HCT116 (cell line): ENCODE measurements at regions not wholly inside any gene's neighbourhood (a gene's known extent, or its start where the extent isn't known, plus 50 kb on each side); places are given as distances from the start of the nearest gene placed in this dataset.

Source experiments
- ATAC-seq: fragments of 200-7000 bp; cut with Tn5 transposase; 2 replicates; pipeline ENCODE4 v1.9.1; 2020; ENCODE audit warnings: mild to moderate bottlenecking, moderate library complexity
- BruUV-seq: library from RNA; stranded (reverse); fragments of 400-500 nt; replicated peaks from 2 replicates; lab custom pipeline; 2021; lab: Mats Ljungman, UMichigan
- CTCF ChIA-PET: fragments of 300-600 bp; sonication (Branson Sonifier 250); formaldehyde crosslinking; loops from one replicate; lab custom pipeline; 2021; ENCODE audit warnings: antibody characterized with exemption; lab: Charles Lee
- POLR2A ChIA-PET: fragments of 300-600, 350-600 bp; sonication (Branson Sonifier 250); formaldehyde crosslinking; loops from one replicate; lab custom pipeline; 2021; ENCODE audit warnings: antibody characterized with exemption; lab: Charles Lee
- RAD21 ChIA-PET, 2 experiments: fragments of 300-600 bp; sonication (Branson Sonifier 250); formaldehyde crosslinking; loops; one replicate each; lab custom pipeline; 2023; ENCODE audit warnings: low total read pairs in 2 of 2; ENCODE audit not compliant: uncharacterized antibody in 2 of 2, unreplicated experiment in 2 of 2, low non-redundant PET in 1 of 2; lab: Charles Lee
- DNase-seq: peaks from one replicate; pipeline ENCODE4 v3.0.0-alpha.2; 2010; ENCODE audit warnings: low read depth, low spot score
- H2AFZ ChIP-seq: fragments of 200-600 bp; shearing (Covaris generic), sonication (generic); 2 replicates; pipeline ENCODE4 v1.6.1; 2017; ENCODE audit warnings: low read depth, mixed run types, mixed read lengths, antibody characterized with exemption, low read length; ENCODE audit not compliant: poor library complexity, severe bottlenecking
- H3K27ac ChIP-seq: 2 replicates; pipeline ENCODE4 v1.5.1; 2012; ENCODE audit warnings: low read depth, low read length
- H3K27me3 ChIP-seq: fragments of 200-600 bp; sonication (generic); 2 replicates; pipeline ENCODE4 v1.6.1; 2016; ENCODE audit warnings: mixed run types, low read length, mixed read lengths; ENCODE audit not compliant: insufficient read depth
- H3K36me3 ChIP-seq, 2 experiments: fragments of 200-500 bp in 1 of 2; fragments of 200-600 bp in 1 of 2; sonication (Bioruptor generic) in 1 of 2; sonication (generic) in 1 of 2; 2 replicates each; pipeline versions ENCODE4 v1.5.1 to v1.6.1; 2014 to 2016; ENCODE audit warnings: low read length in 2 of 2, inconsistent platforms in 1 of 2, mixed read lengths in 1 of 2, mixed run types in 1 of 2; ENCODE audit not compliant: insufficient read depth in 2 of 2, control insufficient read depth in 1 of 2
- H3K4me1 ChIP-seq, 2 experiments: fragments of 200-600 bp in 1 of 2; sonication (generic) in 1 of 2; 2 replicates each; pipeline versions ENCODE4 v1.5.1 to v1.6.1; 2012 to 2017; ENCODE audit warnings: low read length in 2 of 2, inconsistent platforms in 1 of 2, mild to moderate bottlenecking in 1 of 2, mixed read lengths in 1 of 2, mixed run types in 1 of 2, moderate library complexity in 1 of 2; ENCODE audit not compliant: insufficient read depth in 2 of 2, control insufficient read depth in 1 of 2
- H3K4me2 ChIP-seq: fragments of 200-600 bp; sonication (generic); 2 replicates; pipeline ENCODE4 v1.6.1; 2017; ENCODE audit warnings: mixed run types, low read length, mixed read lengths
- H3K4me3 ChIP-seq, 2 experiments: fragments of 200-600 bp in 1 of 2; sonication (generic) in 1 of 2; replicated peaks in 1 of 2; 2 replicates each; pipeline ENCODE4 v1.5.1; 2011 to 2016; ENCODE audit warnings: low read length in 2 of 2, control low read depth in 1 of 2, low read depth in 1 of 2, mild to moderate bottlenecking in 1 of 2, mixed read lengths in 1 of 2, mixed run types in 1 of 2
- H3K79me2 ChIP-seq: fragments of 200-600 bp; sonication (generic); 2 replicates; pipeline ENCODE4 v1.6.1; 2017; ENCODE audit warnings: mild to moderate bottlenecking, mixed run types, low read length, moderate library complexity, mixed read lengths; ENCODE audit not compliant: insufficient read depth
- H3K9ac ChIP-seq: fragments of 200-600 bp; sonication (generic); 2 replicates; pipeline ENCODE4 v1.6.1; 2016; ENCODE audit warnings: low read length, mixed read lengths
- H3K9me2 ChIP-seq: fragments of 200-600 bp; sonication (generic), shearing (Covaris generic); 2 replicates; pipeline ENCODE4 v1.6.1; 2017; ENCODE audit warnings: mixed run types, mild to moderate bottlenecking, moderate library complexity; ENCODE audit not compliant: insufficient read depth
- H3K9me3 ChIP-seq, 2 experiments: fragments of 200-500 bp in 1 of 2; fragments of 200-600 bp in 1 of 2; sonication (Bioruptor generic) in 1 of 2; sonication (generic) in 1 of 2; 2 replicates each; pipeline ENCODE4 v1.6.1; 2014 to 2017; ENCODE audit warnings: low read length in 2 of 2, mixed read lengths in 2 of 2, inconsistent platforms in 1 of 2, low read depth in 1 of 2, mild to moderate bottlenecking in 1 of 2, mixed run types in 1 of 2, moderate library complexity in 1 of 2; ENCODE audit not compliant: control insufficient read depth in 1 of 2, insufficient read depth in 1 of 2
- H4K20me1 ChIP-seq: fragments of 200-600 bp; sonication (generic), shearing (Covaris generic); 2 replicates; pipeline ENCODE4 v1.6.1; 2017; ENCODE audit warnings: mixed run types, mild to moderate bottlenecking, moderate library complexity; ENCODE audit not compliant: insufficient read depth
- CEBPB ChIP-seq: IDR thresholded peaks from 2 replicates; pipeline ENCODE4 v1.6.1; 2012; ENCODE audit warnings: low read depth
- EGR1 ChIP-seq: IDR thresholded peaks from 2 replicates; pipeline ENCODE4 v1.6.1; 2012; ENCODE audit warnings: low read depth
- ELF1 ChIP-seq: IDR thresholded peaks from 2 replicates; pipeline ENCODE4 v1.6.1; 2012; ENCODE audit warnings: low read depth, borderline replicate concordance
- EZH2phosphoT487 ChIP-seq: fragments of 200-600 bp; IDR thresholded peaks from 2 replicates; pipeline ENCODE4 v1.6.1; 2018; ENCODE audit warnings: antibody characterized with exemption, borderline replicate concordance
- FOSL1 ChIP-seq: IDR thresholded peaks from 2 replicates; pipeline ENCODE4 v1.6.1; 2012; ENCODE audit warnings: low read depth
- JUND ChIP-seq: IDR thresholded peaks from 2 replicates; pipeline ENCODE4 v1.6.1; 2012
- POLR2A ChIP-seq: IDR thresholded peaks from 2 replicates; pipeline ENCODE4 v1.7.0; 2011; ENCODE audit warnings: borderline replicate concordance; ENCODE audit not compliant: insufficient read depth, insufficient read length; ENCODE audit errors: extremely low read depth
- SIN3A ChIP-seq: IDR thresholded peaks from 2 replicates; pipeline ENCODE4 v1.6.1; 2012; ENCODE audit warnings: low read depth
- SP1 ChIP-seq: IDR thresholded peaks from 2 replicates; pipeline ENCODE4 v1.6.1; 2012; ENCODE audit warnings: low read depth
- SRF ChIP-seq: IDR thresholded peaks from 2 replicates; pipeline ENCODE4 v1.6.1; 2012; ENCODE audit warnings: low read depth
- TCF7L2 ChIP-seq: IDR thresholded peaks from 2 replicates; pipeline ENCODE4 v1.7.0; 2011; ENCODE audit warnings: borderline replicate concordance, inconsistent platforms; ENCODE audit not compliant: insufficient read depth, insufficient read length; ENCODE audit errors: extremely low read depth
- YY1 ChIP-seq: IDR thresholded peaks from 2 replicates; pipeline ENCODE4 v1.6.1; 2011; ENCODE audit warnings: low read length, low read depth, moderate library complexity, mild to moderate bottlenecking; ENCODE audit not compliant: insufficient replicate concordance; ENCODE audit errors: extremely low read depth
- ZFX ChIP-seq: fragments of 450-650 bp; IDR thresholded peaks from 2 replicates; pipeline ENCODE4 v1.6.1; 2017
- intact Hi-C: fragments of 100-400 bp; cut with micrococcal nuclease; formaldehyde crosslinking; loops from 2 replicates; pipeline ENCODE4 v1.10.0; 2022
- TF ChIP-seq, protein P1 (sequence below): IDR thresholded peaks from 2 replicates; pipeline ENCODE4 v1.6.1; 2012
- TF ChIP-seq, protein P2 (sequence below): IDR thresholded peaks from 2 replicates; pipeline ENCODE4 v1.6.1; 2012
- TF ChIP-seq, protein P3 (sequence below): IDR thresholded peaks from 2 replicates; pipeline ENCODE4 v1.6.1; 2012; ENCODE audit warnings: low read depth
- TF ChIP-seq, protein P4 (sequence below), 3 experiments: fragments of 200-600 bp in 1 of 3; sonication (generic) in 1 of 3; IDR thresholded peaks in 2 of 3; conservative IDR thresholded peaks in 1 of 3; 2 replicates each; pipeline ENCODE4 v1.5.1; 2012 to 2017; ENCODE audit warnings: low read depth in 2 of 3, low read length in 2 of 3, antibody characterized with exemption in 1 of 3, borderline replicate concordance in 1 of 3, control low read depth in 1 of 3, mild to moderate bottlenecking in 1 of 3, mixed read lengths in 1 of 3, mixed run types in 1 of 3, moderate library complexity in 1 of 3; ENCODE audit not compliant: insufficient read depth in 1 of 3

DNA sequence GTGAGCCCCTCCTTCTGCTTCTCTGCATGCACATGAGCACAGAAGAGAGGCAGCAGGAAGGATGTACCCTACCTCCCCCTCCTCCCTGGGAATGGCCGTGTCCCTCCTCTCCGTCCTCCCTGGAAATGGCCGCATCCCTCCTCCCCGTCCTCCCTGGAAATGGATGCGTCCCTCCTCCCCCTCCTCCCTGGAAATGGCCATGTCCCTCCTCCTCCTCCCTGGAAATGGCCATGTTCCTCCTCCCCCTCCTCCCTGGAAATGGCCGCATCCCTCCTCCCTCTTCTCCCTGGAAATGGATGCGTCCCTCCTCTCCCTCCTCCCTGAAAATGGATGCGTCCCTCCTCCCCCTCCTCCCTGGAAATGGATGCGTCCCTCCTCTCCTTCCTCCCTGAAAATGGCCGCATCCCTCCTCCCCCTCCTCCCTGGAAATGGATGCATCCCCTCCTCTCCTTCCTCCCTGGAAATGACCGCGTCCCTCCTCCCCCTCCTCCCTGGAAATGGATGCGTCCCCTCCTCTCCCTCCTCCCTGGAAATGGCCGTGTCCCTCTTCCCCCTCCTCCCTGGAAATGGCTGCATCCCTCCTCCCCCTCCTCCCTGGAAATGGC is 428.6 kb downstream of the AACS start:
- Histone ChIP-seq H3K4me2 (no peak overlapping the region), H3K9me3 (no peaks in the 10 kb centered on the region), H2AFZ (no peak overlapping the region), H3K4me1 (no peaks in the 10 kb centered on the region), H3K36me3 (no peaks in the 10 kb centered on the region), H3K9ac (no peak overlapping the region), H3K27ac (no peak overlapping the region), H3K4me3 (no peak overlapping the region), H3K27me3 (no peaks in the 10 kb centered on the region), H3K79me2 (no peaks in the 10 kb centered on the region), H4K20me1 (no peaks in the 10 kb centered on the region), H3K9me2 (no peaks in the 10 kb centered on the region)
- ChIA-PET POLR2A (no interaction called here), CTCF (no interaction called here), RAD21 (no interaction called here)
- intact Hi-C loops: no loop called here
- BruUV-seq: no TSS peak
- ATAC-seq: no peak
- TF ChIP-seq EZH2phosphoT487 (no peak), JUND (no peak), TCF7L2 (no peak), POLR2A (no peak), YY1 (no peak), SP1 (no peak), EGR1 (no peak), SRF (no peak), ZFX (no peak), FOSL1 (no peak), CEBPB (no peak), SIN3A (no peak), ELF1 (no peak)
- TF ChIP-seq, protein P1, sequence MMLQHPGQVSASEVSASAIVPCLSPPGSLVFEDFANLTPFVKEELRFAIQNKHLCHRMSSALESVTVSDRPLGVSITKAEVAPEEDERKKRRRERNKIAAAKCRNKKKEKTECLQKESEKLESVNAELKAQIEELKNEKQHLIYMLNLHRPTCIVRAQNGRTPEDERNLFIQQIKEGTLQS: no peak
- TF ChIP-seq, protein P2, sequence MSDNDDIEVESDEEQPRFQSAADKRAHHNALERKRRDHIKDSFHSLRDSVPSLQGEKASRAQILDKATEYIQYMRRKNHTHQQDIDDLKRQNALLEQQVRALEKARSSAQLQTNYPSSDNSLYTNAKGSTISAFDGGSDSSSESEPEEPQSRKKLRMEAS: no peak
- TF ChIP-seq, protein P3, sequence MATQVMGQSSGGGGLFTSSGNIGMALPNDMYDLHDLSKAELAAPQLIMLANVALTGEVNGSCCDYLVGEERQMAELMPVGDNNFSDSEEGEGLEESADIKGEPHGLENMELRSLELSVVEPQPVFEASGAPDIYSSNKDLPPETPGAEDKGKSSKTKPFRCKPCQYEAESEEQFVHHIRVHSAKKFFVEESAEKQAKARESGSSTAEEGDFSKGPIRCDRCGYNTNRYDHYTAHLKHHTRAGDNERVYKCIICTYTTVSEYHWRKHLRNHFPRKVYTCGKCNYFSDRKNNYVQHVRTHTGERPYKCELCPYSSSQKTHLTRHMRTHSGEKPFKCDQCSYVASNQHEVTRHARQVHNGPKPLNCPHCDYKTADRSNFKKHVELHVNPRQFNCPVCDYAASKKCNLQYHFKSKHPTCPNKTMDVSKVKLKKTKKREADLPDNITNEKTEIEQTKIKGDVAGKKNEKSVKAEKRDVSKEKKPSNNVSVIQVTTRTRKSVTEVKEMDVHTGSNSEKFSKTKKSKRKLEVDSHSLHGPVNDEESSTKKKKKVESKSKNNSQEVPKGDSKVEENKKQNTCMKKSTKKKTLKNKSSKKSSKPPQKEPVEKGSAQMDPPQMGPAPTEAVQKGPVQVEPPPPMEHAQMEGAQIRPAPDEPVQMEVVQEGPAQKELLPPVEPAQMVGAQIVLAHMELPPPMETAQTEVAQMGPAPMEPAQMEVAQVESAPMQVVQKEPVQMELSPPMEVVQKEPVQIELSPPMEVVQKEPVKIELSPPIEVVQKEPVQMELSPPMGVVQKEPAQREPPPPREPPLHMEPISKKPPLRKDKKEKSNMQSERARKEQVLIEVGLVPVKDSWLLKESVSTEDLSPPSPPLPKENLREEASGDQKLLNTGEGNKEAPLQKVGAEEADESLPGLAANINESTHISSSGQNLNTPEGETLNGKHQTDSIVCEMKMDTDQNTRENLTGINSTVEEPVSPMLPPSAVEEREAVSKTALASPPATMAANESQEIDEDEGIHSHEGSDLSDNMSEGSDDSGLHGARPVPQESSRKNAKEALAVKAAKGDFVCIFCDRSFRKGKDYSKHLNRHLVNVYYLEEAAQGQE: no peak
- TF ChIP-seq, protein P4, sequence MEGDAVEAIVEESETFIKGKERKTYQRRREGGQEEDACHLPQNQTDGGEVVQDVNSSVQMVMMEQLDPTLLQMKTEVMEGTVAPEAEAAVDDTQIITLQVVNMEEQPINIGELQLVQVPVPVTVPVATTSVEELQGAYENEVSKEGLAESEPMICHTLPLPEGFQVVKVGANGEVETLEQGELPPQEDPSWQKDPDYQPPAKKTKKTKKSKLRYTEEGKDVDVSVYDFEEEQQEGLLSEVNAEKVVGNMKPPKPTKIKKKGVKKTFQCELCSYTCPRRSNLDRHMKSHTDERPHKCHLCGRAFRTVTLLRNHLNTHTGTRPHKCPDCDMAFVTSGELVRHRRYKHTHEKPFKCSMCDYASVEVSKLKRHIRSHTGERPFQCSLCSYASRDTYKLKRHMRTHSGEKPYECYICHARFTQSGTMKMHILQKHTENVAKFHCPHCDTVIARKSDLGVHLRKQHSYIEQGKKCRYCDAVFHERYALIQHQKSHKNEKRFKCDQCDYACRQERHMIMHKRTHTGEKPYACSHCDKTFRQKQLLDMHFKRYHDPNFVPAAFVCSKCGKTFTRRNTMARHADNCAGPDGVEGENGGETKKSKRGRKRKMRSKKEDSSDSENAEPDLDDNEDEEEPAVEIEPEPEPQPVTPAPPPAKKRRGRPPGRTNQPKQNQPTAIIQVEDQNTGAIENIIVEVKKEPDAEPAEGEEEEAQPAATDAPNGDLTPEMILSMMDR (IDR thresholded peaks at IDR 0.05 in 2 of 3, conservative IDR thresholded peaks at IDR 0.05 in 1 of 3; ENCODE audit: borderline replicate concordance in 1 of 3, insufficient read depth in 1 of 3, low read depth in 2 of 3, low read length in 2 of 3): no peak
- no peak for DNase-seq
